ENCODE measurements at regions not wholly inside any gene's neighbourhood (a gene's known extent, or its start where the extent isn't known, plus 50 kb on each side); places are given as distances from the start of the nearest gene placed in this dataset.
"Not testable (repeated sequence)": the region's sequence is repeated elsewhere in the genome, so short reads cannot be mapped to it uniquely, and the experiment has no call there.

GRCh38 chr5:34156703-34157414, 113.8 kb upstream of the C1QTNF3 start:
- not testable (repeated sequence) for TF ChIP-seq ZNF274 (IDR thresholded peaks at IDR 0.05; ENCODE audit: low read depth, low read length); SUZ12 (IDR thresholded peaks at IDR 0.05; ENCODE audit: extremely low read depth, insufficient read depth, insufficient read length); YY1 (IDR thresholded peaks at IDR 0.05; ENCODE audit: insufficient read depth, insufficient read length)

Measured in NT2/D1 (cell line).